ENCODE measurements at regions not wholly inside any gene's neighbourhood (a gene's known extent, or its start where the extent isn't known, plus 50 kb on each side); places are given as distances from the start of the nearest gene placed in this dataset.

DNA sequence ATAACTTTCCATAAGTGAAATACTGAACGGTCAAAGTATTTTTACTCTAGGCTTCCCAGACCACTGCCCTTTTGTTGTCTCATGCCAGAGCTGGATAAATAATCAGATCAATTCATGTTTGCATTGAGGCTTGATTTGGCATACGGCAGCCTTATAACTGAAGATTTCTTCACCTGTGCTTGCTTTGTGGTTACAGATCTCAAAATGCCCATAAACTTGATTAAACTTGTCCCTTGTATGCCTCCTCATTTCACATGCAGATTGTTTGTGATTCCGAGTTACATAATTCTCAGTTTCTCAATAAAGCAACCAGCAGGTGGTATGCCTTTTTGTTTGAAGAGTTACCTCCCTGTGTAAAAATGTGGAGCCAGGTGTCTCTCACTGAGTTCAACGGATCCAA lies 211.4 kb upstream of the LRIG1 start:
- TF ChIP-seq, protein P1, sequence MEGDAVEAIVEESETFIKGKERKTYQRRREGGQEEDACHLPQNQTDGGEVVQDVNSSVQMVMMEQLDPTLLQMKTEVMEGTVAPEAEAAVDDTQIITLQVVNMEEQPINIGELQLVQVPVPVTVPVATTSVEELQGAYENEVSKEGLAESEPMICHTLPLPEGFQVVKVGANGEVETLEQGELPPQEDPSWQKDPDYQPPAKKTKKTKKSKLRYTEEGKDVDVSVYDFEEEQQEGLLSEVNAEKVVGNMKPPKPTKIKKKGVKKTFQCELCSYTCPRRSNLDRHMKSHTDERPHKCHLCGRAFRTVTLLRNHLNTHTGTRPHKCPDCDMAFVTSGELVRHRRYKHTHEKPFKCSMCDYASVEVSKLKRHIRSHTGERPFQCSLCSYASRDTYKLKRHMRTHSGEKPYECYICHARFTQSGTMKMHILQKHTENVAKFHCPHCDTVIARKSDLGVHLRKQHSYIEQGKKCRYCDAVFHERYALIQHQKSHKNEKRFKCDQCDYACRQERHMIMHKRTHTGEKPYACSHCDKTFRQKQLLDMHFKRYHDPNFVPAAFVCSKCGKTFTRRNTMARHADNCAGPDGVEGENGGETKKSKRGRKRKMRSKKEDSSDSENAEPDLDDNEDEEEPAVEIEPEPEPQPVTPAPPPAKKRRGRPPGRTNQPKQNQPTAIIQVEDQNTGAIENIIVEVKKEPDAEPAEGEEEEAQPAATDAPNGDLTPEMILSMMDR (IDR thresholded peaks at IDR 0.05; ENCODE audit: low read depth, low read length) = no peak

DNA sequence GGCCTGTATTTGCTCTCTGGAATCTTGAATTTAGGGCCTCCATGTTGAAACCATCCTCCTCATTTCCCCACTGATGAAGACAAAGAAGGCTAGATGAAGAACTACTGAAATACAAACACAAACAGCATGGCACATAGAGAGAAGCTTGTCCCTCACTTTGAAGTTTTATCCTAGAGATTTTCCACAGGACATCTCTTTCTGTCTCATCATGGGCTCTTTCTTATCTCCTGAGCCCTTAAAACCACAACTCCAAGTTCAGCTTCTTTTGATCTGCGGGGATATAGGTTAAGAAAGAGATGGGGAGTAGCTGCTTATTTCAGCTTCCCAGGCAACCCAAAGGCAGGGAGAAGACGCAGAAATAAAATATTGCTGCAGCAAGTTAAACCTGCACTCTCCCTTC lies 213.1 kb upstream of the LRIG1 start:
- no peak overlapping the region for H3K4me3 ChIP-seq (ENCODE audit: low read depth, low read length)
- TF ChIP-seq, protein P1 (IDR thresholded peaks at IDR 0.05; ENCODE audit: low read depth, low read length) = no peak

More for the DNA sequence above, 211.4 kb upstream of the LRIG1 start:
- no peak overlapping the region for H3K4me3 ChIP-seq (ENCODE audit: low read depth, low read length)

DNA sequence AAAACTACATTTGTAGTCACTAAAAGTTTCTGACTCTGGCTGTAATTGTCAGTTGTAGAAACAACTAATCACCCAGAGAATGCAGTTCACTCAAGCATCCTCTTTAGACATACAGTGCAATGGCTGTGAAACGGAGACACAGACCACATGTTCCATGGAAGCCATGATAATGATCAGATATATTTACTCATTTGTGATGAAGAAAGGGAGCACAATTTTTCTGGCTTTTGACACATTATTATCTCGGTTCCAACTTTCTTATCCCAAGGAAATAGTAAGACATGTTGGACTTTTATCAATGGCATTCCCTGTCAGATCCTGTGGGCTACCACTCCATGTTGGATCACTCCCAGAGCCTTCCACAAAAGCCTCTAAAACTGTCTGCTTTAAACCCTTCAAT lies 215.0 kb upstream of the LRIG1 start:
- TF ChIP-seq, protein P1 (IDR thresholded peaks at IDR 0.05; ENCODE audit: low read depth, low read length) = no peak
- H3K4me3 ChIP-seq (ENCODE audit: low read depth, low read length) = no peak overlapping the region

DNA sequence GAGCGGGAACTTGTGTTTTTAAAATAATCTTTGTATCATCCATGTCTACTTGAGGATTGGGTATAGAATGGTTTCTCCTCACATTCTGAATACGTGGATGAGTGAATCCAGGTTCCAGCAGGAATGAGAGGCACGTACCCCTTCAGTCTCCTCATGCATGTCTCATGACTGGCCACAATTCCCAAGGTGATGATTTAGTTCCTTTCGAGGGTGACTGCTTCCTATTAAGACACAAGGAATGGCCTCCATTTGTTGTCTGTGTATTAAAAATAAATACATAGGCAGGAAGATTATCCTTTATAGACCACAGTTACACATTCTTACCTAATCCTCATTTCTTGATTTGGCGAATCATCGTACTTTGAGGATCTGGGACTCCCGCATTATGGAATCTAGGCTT lies 217.0 kb upstream of the LRIG1 start:
- H3K4me3 ChIP-seq (ENCODE audit: low read depth, low read length) = no peak overlapping the region
- TF ChIP-seq, protein P1 (IDR thresholded peaks at IDR 0.05; ENCODE audit: low read depth, low read length) = no peak

DNA sequence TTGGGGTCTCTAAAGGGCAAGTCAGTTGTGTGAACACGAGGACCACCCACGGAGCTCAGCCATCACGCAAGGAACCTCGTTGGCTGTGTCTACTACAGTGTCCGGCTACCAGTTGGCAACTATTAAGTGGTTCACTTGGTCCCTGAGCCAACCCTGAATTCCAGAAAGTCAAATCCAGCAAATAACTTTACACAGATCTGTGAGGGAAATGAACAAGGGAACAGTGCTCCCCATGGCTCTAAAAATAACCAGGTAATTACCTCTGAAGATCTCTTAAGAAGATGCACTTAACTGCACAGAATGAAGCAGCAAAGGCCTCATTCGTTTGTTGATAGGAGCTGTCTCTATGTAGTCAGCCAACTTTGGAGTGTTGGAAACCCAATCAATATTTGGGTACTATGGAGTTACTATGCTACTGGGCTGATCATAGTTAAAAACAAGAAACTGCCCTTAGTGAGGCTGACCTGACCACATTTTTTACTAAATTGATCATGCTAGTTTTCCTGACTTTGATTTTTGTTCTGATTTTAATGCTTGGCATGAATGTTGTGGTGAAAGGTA lies 219.1 kb upstream of the LRIG1 start:
- TF ChIP-seq, protein P1 (IDR thresholded peaks at IDR 0.05; ENCODE audit: low read depth, low read length) = no peak
- H3K4me3 ChIP-seq (ENCODE audit: low read depth, low read length) = no peak overlapping the region

DNA sequence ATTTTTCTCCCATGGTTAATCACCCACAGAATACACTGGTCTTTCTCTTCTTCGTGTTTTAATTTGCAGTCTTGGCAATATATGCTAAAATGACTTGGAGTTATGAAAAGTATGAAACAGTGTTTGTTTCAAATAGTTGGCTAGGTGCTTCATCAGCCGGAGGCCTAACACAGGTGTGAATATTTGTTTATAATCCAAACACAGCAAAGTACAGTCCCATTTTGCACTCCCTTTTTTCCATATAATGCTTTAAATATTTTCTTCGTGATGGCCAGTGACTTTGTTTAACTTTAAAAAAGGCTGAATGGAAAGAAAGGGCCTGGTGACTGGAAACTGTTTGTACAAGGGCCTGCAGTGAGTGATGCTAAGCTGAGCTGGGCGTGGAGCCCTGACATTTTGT lies 219.7 kb upstream of the LRIG1 start:
- TF ChIP-seq, protein P1 (IDR thresholded peaks at IDR 0.05; ENCODE audit: low read depth, low read length) = no peak

DNA sequence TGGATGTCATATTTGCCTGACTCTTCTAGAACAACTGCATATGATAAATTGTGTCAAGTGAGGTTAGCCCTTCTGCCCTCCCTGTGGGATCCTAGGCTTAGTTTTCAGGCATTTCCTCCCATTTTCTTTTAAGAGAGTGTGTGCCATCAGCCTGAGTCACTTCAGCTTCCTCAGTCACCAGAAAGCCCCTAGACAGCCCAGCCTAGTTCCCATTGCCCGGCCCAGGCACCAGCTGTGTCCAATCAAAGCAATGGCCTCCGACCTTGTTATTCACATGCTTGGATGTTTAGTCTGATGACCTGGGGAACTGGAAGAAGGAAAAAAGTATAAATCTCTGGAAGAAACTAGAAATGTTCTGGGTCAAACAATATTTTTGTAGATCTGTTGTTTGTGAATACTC lies 221.9 kb upstream of the LRIG1 start:
- TF ChIP-seq, protein P1 (IDR thresholded peaks at IDR 0.05; ENCODE audit: low read depth, low read length) = no peak
- H3K4me3 ChIP-seq (ENCODE audit: low read depth, low read length) = no peak overlapping the region

More for the DNA sequence above, 219.7 kb upstream of the LRIG1 start:
- H3K4me3 ChIP-seq (ENCODE audit: low read depth, low read length) = no peak overlapping the region
